IgD-negative memory B cell (primary cell): ENCODE measurements at regions not wholly inside any gene's neighbourhood (a gene's known extent, or its start where the extent isn't known, plus 50 kb on each side); places are given as distances from the start of the nearest gene placed in this dataset.
A peak's percentile ranks its signal among the peaks of the same experiment; 100 is the strongest.

Experiments used
- H3K27ac Mint-ChIP-seq, 3 donors: one replicate each; pipeline ENCODE4 v1.8.0; 2020 to 2022; ENCODE audit warnings: mild to moderate bottlenecking in 3 of 3, mixed read lengths in 3 of 3, moderate library complexity in 1 of 3
- H3K27me3 Mint-ChIP-seq: one replicate; pipeline ENCODE4 v1.8.0; 2021; ENCODE audit warnings: mixed read lengths
- H3K36me3 Mint-ChIP-seq: one replicate; pipeline ENCODE4 v1.8.0; 2020; ENCODE audit warnings: mild to moderate bottlenecking, mixed read lengths
- H3K4me1 Mint-ChIP-seq, 3 donors: one replicate each; pipeline ENCODE4 v1.8.0; 2020 to 2022; ENCODE audit warnings: mixed read lengths in 3 of 3, mild to moderate bottlenecking in 1 of 3
- H3K4me3 Mint-ChIP-seq, 4 donors: one replicate each; pipeline ENCODE4 v1.8.0; 2020 to 2022; ENCODE audit warnings: mild to moderate bottlenecking in 4 of 4, mixed read lengths in 4 of 4, moderate library complexity in 3 of 4
- H3K9me3 Mint-ChIP-seq, 3 donors: one replicate each; pipeline ENCODE4 v1.8.0; 2020 to 2021; ENCODE audit warnings: mixed read lengths in 3 of 3, mild to moderate bottlenecking in 1 of 3

- Mint-ChIP-seq H3K36me3 (no peaks in the 10 kb centered on the region), H3K9me3 (peaks cover 0 to 9% (median 6%) of the 10 kb centered on the region in 3 donors), H3K27ac (no peak overlapping the region), H3K27me3 (peaks cover 6% of the 10 kb centered on the region), H3K4me1 (no peaks in the 10 kb centered on the region), H3K4me3 (no peak overlapping the region)
Measured at GRCh38 chr12:58269476-58269875, 328.1 kb downstream of the ATP23 start.

GRCh38 chr12:58270966-58271705 is 329.8 kb downstream of the ATP23 start:
- Mint-ChIP-seq H3K27me3 (peaks cover 6% of the 10 kb centered on the region), H3K4me1 (no peaks in the 10 kb centered on the region)

GRCh38 chr12:58272461-58272860 is 331.1 kb downstream of the ATP23 start:
- no peak overlapping the region for H3K27ac Mint-ChIP-seq
- no peak overlapping the region for H3K4me3 Mint-ChIP-seq
- H3K36me3 Mint-ChIP-seq = no peaks in the 10 kb centered on the region
- peaks cover 0 to 2% (median 0%) of the 10 kb centered on the region in 3 donors for H3K4me1 Mint-ChIP-seq
- peaks cover 4 to 18% (median 8%) of the 10 kb centered on the region in 3 donors for H3K9me3 Mint-ChIP-seq
- peaks cover 5% of the 10 kb centered on the region for H3K27me3 Mint-ChIP-seq

More at GRCh38 chr12:58270966-58271705, 329.8 kb downstream of the ATP23 start:
- H3K9me3 Mint-ChIP-seq = peaks cover 3 to 8% (median 4%) of the 10 kb centered on the region in 3 donors
- no peaks in the 10 kb centered on the region for H3K36me3 Mint-ChIP-seq
- H3K27ac Mint-ChIP-seq = no peak overlapping the region
- H3K4me3 Mint-ChIP-seq = no peak overlapping the region

GRCh38 chr12:58277231-58277630 is 335.9 kb downstream of the ATP23 start:
- H3K4me1 Mint-ChIP-seq = peaks cover 0 to 2% (median 0%) of the 10 kb centered on the region in 3 donors
- no peaks in the 10 kb centered on the region for H3K27me3 Mint-ChIP-seq
- no peaks in the 10 kb centered on the region for H3K36me3 Mint-ChIP-seq
- no peak overlapping the region for H3K4me3 Mint-ChIP-seq
- H3K9me3 Mint-ChIP-seq = peaks cover 15 to 23% (median 15%) of the 10 kb centered on the region in 3 donors
- no peak overlapping the region for H3K27ac Mint-ChIP-seq

GRCh38 chr12:58283553-58283952 is 342.2 kb downstream of the ATP23 start:
- peak overlapping the region in 1 of 4 donors; percentile 23 for H3K4me3 Mint-ChIP-seq
- no peaks in the 10 kb centered on the region for H3K27me3 Mint-ChIP-seq
- peaks cover 3 to 14% (median 12%) of the 10 kb centered on the region in 3 donors for H3K9me3 Mint-ChIP-seq
- H3K27ac Mint-ChIP-seq = no peak overlapping the region
- H3K4me1 Mint-ChIP-seq = no peaks in the 10 kb centered on the region
- peaks cover 2% of the 10 kb centered on the region for H3K36me3 Mint-ChIP-seq

- Mint-ChIP-seq H3K9me3 (peaks cover 2 to 15% (median 8%) of the 10 kb centered on the region in 3 donors), H3K27me3 (no peaks in the 10 kb centered on the region), H3K4me1 (no peaks in the 10 kb centered on the region), H3K4me3 (no peak overlapping the region), H3K27ac (no peak overlapping the region), H3K36me3 (peaks cover 2% of the 10 kb centered on the region)
Measured at GRCh38 chr12:58285551-58285950, 344.2 kb downstream of the ATP23 start.

GRCh38 chr12:58286353-58286752 is 345.0 kb downstream of the ATP23 start:
- H3K36me3 Mint-ChIP-seq = peaks cover 2% of the 10 kb centered on the region
- H3K9me3 Mint-ChIP-seq = peaks cover 0 to 10% (median 8%) of the 10 kb centered on the region in 3 donors
- no peak overlapping the region for H3K27ac Mint-ChIP-seq
- H3K4me1 Mint-ChIP-seq = no peaks in the 10 kb centered on the region
- H3K4me3 Mint-ChIP-seq = no peak overlapping the region
- no peaks in the 10 kb centered on the region for H3K27me3 Mint-ChIP-seq

GRCh38 chr12:58288190-58288589 is 346.8 kb downstream of the ATP23 start:
- no peaks in the 10 kb centered on the region for H3K36me3 Mint-ChIP-seq
- no peak overlapping the region for H3K4me3 Mint-ChIP-seq
- H3K4me1 Mint-ChIP-seq = no peaks in the 10 kb centered on the region
- H3K27ac Mint-ChIP-seq = no peak overlapping the region
- H3K9me3 Mint-ChIP-seq = peaks cover 0 to 6% (median 4%) of the 10 kb centered on the region in 3 donors
- no peaks in the 10 kb centered on the region for H3K27me3 Mint-ChIP-seq

- no peaks in the 10 kb centered on the region for H3K27me3 Mint-ChIP-seq
- no peak overlapping the region for H3K27ac Mint-ChIP-seq
- H3K36me3 Mint-ChIP-seq = no peaks in the 10 kb centered on the region
- peaks cover 0 to 3% (median 0%) of the 10 kb centered on the region in 3 donors for H3K9me3 Mint-ChIP-seq
- no peaks in the 10 kb centered on the region for H3K4me1 Mint-ChIP-seq
- no peak overlapping the region for H3K4me3 Mint-ChIP-seq
Measured at GRCh38 chr12:58291106-58291505, 349.7 kb downstream of the ATP23 start.

GRCh38 chr12:58293308-58293982 is 352.1 kb downstream of the ATP23 start:
- no peaks in the 10 kb centered on the region for H3K4me1 Mint-ChIP-seq
- no peaks in the 10 kb centered on the region for H3K27me3 Mint-ChIP-seq
- H3K36me3 Mint-ChIP-seq = no peaks in the 10 kb centered on the region
- no peak overlapping the region for H3K4me3 Mint-ChIP-seq
- H3K9me3 Mint-ChIP-seq = peaks cover 0 to 3% (median 0%) of the 10 kb centered on the region in 3 donors
- H3K27ac Mint-ChIP-seq = no peak overlapping the region

- H3K27me3 Mint-ChIP-seq = no peaks in the 10 kb centered on the region
- H3K4me3 Mint-ChIP-seq = no peak overlapping the region
- no peaks in the 10 kb centered on the region for H3K4me1 Mint-ChIP-seq
- no peaks in the 10 kb centered on the region for H3K36me3 Mint-ChIP-seq
- H3K9me3 Mint-ChIP-seq = no peaks in the 10 kb centered on the region
- H3K27ac Mint-ChIP-seq = no peak overlapping the region
Measured at GRCh38 chr12:58295268-58295667, 353.9 kb downstream of the ATP23 start.

GRCh38 chr12:58296863-58297262 is 355.5 kb downstream of the ATP23 start:
- no peaks in the 10 kb centered on the region for H3K9me3 Mint-ChIP-seq
- H3K27me3 Mint-ChIP-seq = no peaks in the 10 kb centered on the region
- no peaks in the 10 kb centered on the region for H3K36me3 Mint-ChIP-seq

GRCh38 chr12:58298803-58299202 is 357.4 kb downstream of the ATP23 start:
- Mint-ChIP-seq H3K36me3 (no peaks in the 10 kb centered on the region), H3K4me3 (no peak overlapping the region), H3K9me3 (no peaks in the 10 kb centered on the region), H3K27ac (no peak overlapping the region), H3K27me3 (no peaks in the 10 kb centered on the region), H3K4me1 (no peaks in the 10 kb centered on the region)

More at GRCh38 chr12:58296863-58297262, 355.5 kb downstream of the ATP23 start:
- Mint-ChIP-seq H3K4me1 (no peaks in the 10 kb centered on the region), H3K27ac (no peak overlapping the region), H3K4me3 (no peak overlapping the region)

- no peaks in the 10 kb centered on the region for H3K36me3 Mint-ChIP-seq
- H3K27ac Mint-ChIP-seq = no peak overlapping the region
- no peak overlapping the region for H3K4me3 Mint-ChIP-seq
- no peaks in the 10 kb centered on the region for H3K9me3 Mint-ChIP-seq
- no peaks in the 10 kb centered on the region for H3K27me3 Mint-ChIP-seq
- H3K4me1 Mint-ChIP-seq = no peaks in the 10 kb centered on the region
Measured at GRCh38 chr12:58299371-58299770, 358.0 kb downstream of the ATP23 start.

- Mint-ChIP-seq H3K4me3 (no peak overlapping the region), H3K27me3 (no peaks in the 10 kb centered on the region), H3K9me3 (peaks cover 0 to 2% (median 0%) of the 10 kb centered on the region in 3 donors), H3K27ac (no peak overlapping the region), H3K4me1 (no peaks in the 10 kb centered on the region), H3K36me3 (no peaks in the 10 kb centered on the region)
Measured at GRCh38 chr12:58301038-58301729, 359.8 kb downstream of the ATP23 start.
